ENCODE measurements at regions not wholly inside any gene's neighbourhood (a gene's known extent, or its start where the extent isn't known, plus 50 kb on each side); places are given as distances from the start of the nearest gene placed in this dataset.

GRCh38 chr21:20308586-20309315 lies 689.5 kb upstream of the NCAM2 start:
- H3K9me3 ChIP-seq (replicated peaks; ENCODE audit: insufficient read depth, low read length): no peaks in the 10 kb centered on the region
- H3F3A ChIP-seq (ENCODE audit: insufficient read depth, low read length): no peaks in the 10 kb centered on the region
- H3K4me2 ChIP-seq (ENCODE audit: low read depth, low read length): no peak overlapping the region
- H3K9me2 ChIP-seq (replicated peaks; ENCODE audit: insufficient read depth, low read length): no peaks in the 10 kb centered on the region
- no peak for TF ChIP-seq EZH2 (optimal IDR thresholded peaks at IDR 0.05; ENCODE audit: low read depth, low read length)
- TF ChIP-seq EZH2phosphoT487 (IDR thresholded peaks at IDR 0.05; ENCODE audit: low read length): no peak
- TF ChIP-seq CTCF (IDR thresholded peaks at IDR 0.05; ENCODE audit: low read length): no peak
- H3K79me2 ChIP-seq (ENCODE audit: low read length): no peaks in the 10 kb centered on the region
- H3K4me1 ChIP-seq (ENCODE audit: low read length): no peaks in the 10 kb centered on the region
- no peak overlapping the region for H3K27ac ChIP-seq (ENCODE audit: low read length)
- H3K27me3 ChIP-seq (replicated peaks; ENCODE audit: insufficient read depth, low read length): no peaks in the 10 kb centered on the region
- no peak for DNase-seq
- no peak overlapping the region for H3K4me3 ChIP-seq (ENCODE audit: low read length)
- H4K20me1 ChIP-seq (ENCODE audit: insufficient read depth, low read length): no peaks in the 10 kb centered on the region
- H2AFZ ChIP-seq (ENCODE audit: low read length): no peak overlapping the region
- H3K9ac ChIP-seq (ENCODE audit: low read length): no peak overlapping the region
- H3K36me3 ChIP-seq (replicated peaks; ENCODE audit: insufficient read depth, low read length): no peaks in the 10 kb centered on the region

GRCh38 chr21:20311234-20311787 lies 686.9 kb upstream of the NCAM2 start:
- Histone ChIP-seq H3K79me2 (ENCODE audit: low read length) (no peaks in the 10 kb centered on the region), H3F3A (ENCODE audit: insufficient read depth, low read length) (no peaks in the 10 kb centered on the region), H3K4me1 (ENCODE audit: low read length) (no peaks in the 10 kb centered on the region), H3K27ac (ENCODE audit: low read length) (no peak overlapping the region), H3K27me3 (replicated peaks; ENCODE audit: insufficient read depth, low read length) (no peaks in the 10 kb centered on the region), H2AFZ (ENCODE audit: low read length) (no peak overlapping the region), H4K20me1 (ENCODE audit: insufficient read depth, low read length) (no peaks in the 10 kb centered on the region), H3K36me3 (replicated peaks; ENCODE audit: insufficient read depth, low read length) (no peaks in the 10 kb centered on the region), H3K9me3 (replicated peaks; ENCODE audit: insufficient read depth, low read length) (no peaks in the 10 kb centered on the region), H3K4me2 (ENCODE audit: low read depth, low read length) (no peak overlapping the region), H3K4me3 (ENCODE audit: low read length) (no peak overlapping the region), H3K9me2 (replicated peaks; ENCODE audit: insufficient read depth, low read length) (no peaks in the 10 kb centered on the region), H3K9ac (ENCODE audit: low read length) (no peak overlapping the region)
- TF ChIP-seq EZH2 (optimal IDR thresholded peaks at IDR 0.05; ENCODE audit: low read depth, low read length) (no peak), EZH2phosphoT487 (IDR thresholded peaks at IDR 0.05; ENCODE audit: low read length) (no peak), CTCF (IDR thresholded peaks at IDR 0.05; ENCODE audit: low read length) (no peak)
- DNase-seq: no peak

- no peaks in the 10 kb centered on the region for H3K27me3 ChIP-seq (replicated peaks; ENCODE audit: insufficient read depth, low read length)
- no peak overlapping the region for H3K9ac ChIP-seq (ENCODE audit: low read length)
- no peak overlapping the region for H3K27ac ChIP-seq (ENCODE audit: low read length)
- no peak for DNase-seq
- H2AFZ ChIP-seq (ENCODE audit: low read length): no peak overlapping the region
- no peaks in the 10 kb centered on the region for H4K20me1 ChIP-seq (ENCODE audit: insufficient read depth, low read length)
- TF ChIP-seq CTCF (IDR thresholded peaks at IDR 0.05; ENCODE audit: low read length) (no peak), EZH2phosphoT487 (IDR thresholded peaks at IDR 0.05; ENCODE audit: low read length) (no peak), EZH2 (optimal IDR thresholded peaks at IDR 0.05; ENCODE audit: low read depth, low read length) (no peak)
- no peaks in the 10 kb centered on the region for H3K79me2 ChIP-seq (ENCODE audit: low read length)
- H3F3A ChIP-seq (ENCODE audit: insufficient read depth, low read length): no peaks in the 10 kb centered on the region
- no peaks in the 10 kb centered on the region for H3K4me1 ChIP-seq (ENCODE audit: low read length)
- no peaks in the 10 kb centered on the region for H3K36me3 ChIP-seq (replicated peaks; ENCODE audit: insufficient read depth, low read length)
- no peaks in the 10 kb centered on the region for H3K9me2 ChIP-seq (replicated peaks; ENCODE audit: insufficient read depth, low read length)
- no peaks in the 10 kb centered on the region for H3K9me3 ChIP-seq (replicated peaks; ENCODE audit: insufficient read depth, low read length)
- H3K4me2 ChIP-seq (ENCODE audit: low read depth, low read length): no peak overlapping the region
- H3K4me3 ChIP-seq (ENCODE audit: low read length): no peak overlapping the region
Observed at GRCh38 chr21:20313013-20313412, 685.2 kb upstream of the NCAM2 start.

All from MM.1S (cell line).